DMS153 (cell line): ENCODE measurements at regions not wholly inside any gene's neighbourhood (a gene's known extent, or its start where the extent isn't known, plus 50 kb on each side); places are given as distances from the start of the nearest gene placed in this dataset.
"Not testable (repeated sequence)": the region's sequence is repeated elsewhere in the genome, so short reads cannot be mapped to it uniquely, and the experiment has no call there.

Experiments
- DNase-seq: peaks from one replicate; lab custom pipeline; 2025; lab: John Stamatoyannopoulos, UW

GRCh38 chr1:194698908-194699318 lies 1512.5 kb upstream of the B3GALT2 start:
- no peak for DNase-seq

GRCh38 chr1:194693244-194693643 lies 1506.8 kb upstream of the B3GALT2 start:
- DNase-seq = no peak

GRCh38 chr1:194684636-194685035 lies 1498.2 kb upstream of the B3GALT2 start:
- no peak for DNase-seq

GRCh38 chr1:194658090-194658439 lies 1471.7 kb upstream of the B3GALT2 start:
- no peak for DNase-seq

- DNase-seq = no peak
Measured at GRCh38 chr1:194654956-194655355, 1468.5 kb upstream of the B3GALT2 start.

GRCh38 chr1:194653385-194653784 lies 1467.0 kb upstream of the B3GALT2 start:
- no peak for DNase-seq

GRCh38 chr1:194647118-194647517 lies 1460.7 kb upstream of the B3GALT2 start:
- DNase-seq = no peak

- DNase-seq = no peak
Measured at GRCh38 chr1:194644528-194644927, 1458.1 kb upstream of the B3GALT2 start.

- DNase-seq = no peak
Measured at GRCh38 chr1:194640322-194640721, 1453.9 kb upstream of the B3GALT2 start.

- DNase-seq = no peak
Measured at GRCh38 chr1:194629011-194629410, 1442.6 kb upstream of the B3GALT2 start.

- no peak for DNase-seq
Measured at GRCh38 chr1:194624833-194625232, 1438.4 kb upstream of the B3GALT2 start.

- DNase-seq = no peak
Measured at GRCh38 chr1:194618101-194618500, 1431.7 kb upstream of the B3GALT2 start.

GRCh38 chr1:194617272-194617671 lies 1430.9 kb upstream of the B3GALT2 start:
- DNase-seq = not testable (repeated sequence)

GRCh38 chr1:194616835-194617234 lies 1430.4 kb upstream of the B3GALT2 start:
- no peak for DNase-seq

GRCh38 chr1:194602184-194602583 lies 1415.8 kb upstream of the B3GALT2 start:
- DNase-seq = no peak

- no peak for DNase-seq
Measured at GRCh38 chr1:194600716-194601115, 1414.3 kb upstream of the B3GALT2 start.

- DNase-seq = no peak
Measured at GRCh38 chr1:194598098-194598497, 1411.7 kb upstream of the B3GALT2 start.

GRCh38 chr1:194586302-194586701 lies 1399.9 kb upstream of the B3GALT2 start:
- no peak for DNase-seq

GRCh38 chr1:194584052-194584451 lies 1397.6 kb upstream of the B3GALT2 start:
- DNase-seq = no peak

- DNase-seq = no peak
Measured at GRCh38 chr1:194570476-194570875, 1384.1 kb upstream of the B3GALT2 start.

GRCh38 chr1:194568610-194569009 lies 1382.2 kb upstream of the B3GALT2 start:
- DNase-seq = no peak

- DNase-seq = no peak
Measured at GRCh38 chr1:194548071-194548470, 1361.7 kb upstream of the B3GALT2 start.

- DNase-seq = no peak
Measured at GRCh38 chr1:194544012-194544411, 1357.6 kb upstream of the B3GALT2 start.

GRCh38 chr1:194538453-194538852 lies 1352.0 kb upstream of the B3GALT2 start:
- no peak for DNase-seq

GRCh38 chr1:194537521-194537920 lies 1351.1 kb upstream of the B3GALT2 start:
- DNase-seq = no peak
